ENCODE measurements at regions not wholly inside any gene's neighbourhood (a gene's known extent, or its start where the extent isn't known, plus 50 kb on each side); places are given as distances from the start of the nearest gene placed in this dataset.
A peak's percentile ranks its signal among the peaks of the same experiment; 100 is the strongest.

DNA sequence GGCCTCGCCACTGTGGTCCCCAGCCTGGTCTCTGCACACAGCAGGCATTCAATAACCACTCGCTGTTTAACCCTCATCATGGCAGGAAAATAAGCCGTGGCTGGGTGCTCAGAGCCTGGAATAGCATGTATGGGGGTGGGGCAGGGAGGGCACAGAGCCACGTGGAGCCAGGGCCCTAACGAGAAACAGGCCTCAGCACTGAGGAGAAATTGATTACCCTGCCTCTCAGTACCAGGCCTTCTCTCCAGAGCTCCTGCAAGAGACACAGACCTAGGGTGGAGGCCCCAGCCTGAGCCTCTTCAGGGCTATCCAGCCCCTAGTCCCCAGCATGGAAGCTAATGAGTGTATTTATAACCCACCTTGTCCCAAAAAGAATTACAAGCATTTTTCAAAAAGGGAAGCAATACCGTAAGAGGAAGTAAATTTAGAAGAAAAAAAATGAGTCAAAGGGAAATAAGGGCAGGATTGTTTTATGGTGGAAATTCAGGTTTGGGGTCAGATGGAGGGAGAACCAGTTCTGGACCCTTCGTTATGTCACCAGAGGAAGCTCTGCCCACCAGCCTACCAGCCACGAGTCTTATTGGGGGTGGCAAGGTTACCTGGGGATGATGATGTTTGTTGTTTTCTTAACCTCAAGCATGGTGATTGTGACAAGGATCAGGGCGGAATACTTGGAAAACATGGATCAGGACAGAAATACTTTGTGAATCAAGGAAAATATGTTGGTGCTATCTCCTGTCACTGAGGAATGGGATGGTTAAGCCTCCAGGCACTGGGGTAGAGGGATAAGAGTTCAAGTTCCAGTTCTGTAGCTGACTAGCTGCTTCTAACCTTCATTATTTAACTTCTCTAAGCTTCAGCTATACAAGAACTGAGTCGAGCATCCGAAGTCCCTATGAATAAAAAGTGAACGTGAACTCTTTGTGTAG lies 101.9 kb upstream of the RBPJ start:
- intact Hi-C loops (cut with DNase I): no loop called here
- Histone ChIP-seq H3K36me3 (no peaks in the 10 kb centered on the region), H3K27me3 (peaks cover 0 to under 1% (median 0%) of the 10 kb centered on the region in 4 donors), H3K9me3 (no peaks in the 10 kb centered on the region), H3K4me1 (no peaks in the 10 kb centered on the region), H3K27ac (replicated peaks in 1 of 4) (peak overlapping the region in 3 of 4 donors; percentile 13 to 32 (median 28)), H3K4me3 (no peak overlapping the region)
- no peak for DNase-seq (ENCODE audit: extremely low spot score)
- no peak for TF ChIP-seq POLR2AphosphoS5 (IDR thresholded peaks at IDR 0.05)
- no peak for TF ChIP-seq EP300 (IDR thresholded peaks at IDR 0.05)
- TF ChIP-seq, protein P1, sequence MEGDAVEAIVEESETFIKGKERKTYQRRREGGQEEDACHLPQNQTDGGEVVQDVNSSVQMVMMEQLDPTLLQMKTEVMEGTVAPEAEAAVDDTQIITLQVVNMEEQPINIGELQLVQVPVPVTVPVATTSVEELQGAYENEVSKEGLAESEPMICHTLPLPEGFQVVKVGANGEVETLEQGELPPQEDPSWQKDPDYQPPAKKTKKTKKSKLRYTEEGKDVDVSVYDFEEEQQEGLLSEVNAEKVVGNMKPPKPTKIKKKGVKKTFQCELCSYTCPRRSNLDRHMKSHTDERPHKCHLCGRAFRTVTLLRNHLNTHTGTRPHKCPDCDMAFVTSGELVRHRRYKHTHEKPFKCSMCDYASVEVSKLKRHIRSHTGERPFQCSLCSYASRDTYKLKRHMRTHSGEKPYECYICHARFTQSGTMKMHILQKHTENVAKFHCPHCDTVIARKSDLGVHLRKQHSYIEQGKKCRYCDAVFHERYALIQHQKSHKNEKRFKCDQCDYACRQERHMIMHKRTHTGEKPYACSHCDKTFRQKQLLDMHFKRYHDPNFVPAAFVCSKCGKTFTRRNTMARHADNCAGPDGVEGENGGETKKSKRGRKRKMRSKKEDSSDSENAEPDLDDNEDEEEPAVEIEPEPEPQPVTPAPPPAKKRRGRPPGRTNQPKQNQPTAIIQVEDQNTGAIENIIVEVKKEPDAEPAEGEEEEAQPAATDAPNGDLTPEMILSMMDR (IDR thresholded peaks at IDR 0.05): no peak
- no peak for TF ChIP-seq POLR2A (IDR thresholded peaks at IDR 0.05; ENCODE audit: low read depth)
- WGBS: 75% methylated on average over 12 of the region's 12 CpGs

DNA sequence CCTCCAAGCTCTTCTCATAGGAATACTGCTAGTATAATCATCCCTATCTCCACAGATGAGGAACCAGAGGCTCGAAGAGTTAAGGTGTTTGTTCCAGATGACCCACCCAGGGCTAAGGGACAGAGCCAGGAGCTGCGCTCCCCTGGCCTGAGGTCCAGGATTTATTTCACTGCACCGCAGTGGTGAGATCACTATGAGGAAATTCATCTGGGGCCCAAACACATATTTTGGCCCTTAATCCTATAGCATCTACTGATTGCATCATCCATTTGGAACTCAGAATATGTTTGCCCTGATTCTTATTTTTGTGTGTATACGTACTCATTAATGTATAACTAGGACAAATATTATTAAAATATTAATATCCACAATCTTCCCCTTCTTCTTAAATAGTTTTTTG lies 100.1 kb upstream of the RBPJ start:
- intact Hi-C loops (cut with DNase I): no loop called here
- Histone ChIP-seq H3K9me3 (no peaks in the 10 kb centered on the region), H3K4me1 (no peaks in the 10 kb centered on the region), H3K36me3 (no peaks in the 10 kb centered on the region), H3K27me3 (no peaks in the 10 kb centered on the region), H3K4me3 (no peak overlapping the region), H3K27ac (replicated peaks in 1 of 4) (no peak overlapping the region)
- 75% methylated on average over 4 of the region's 4 CpGs for WGBS
- TF ChIP-seq POLR2AphosphoS5 (IDR thresholded peaks at IDR 0.05) (no peak), EP300 (IDR thresholded peaks at IDR 0.05) (no peak), POLR2A (IDR thresholded peaks at IDR 0.05; ENCODE audit: low read depth) (no peak)
- TF ChIP-seq, protein P1 (IDR thresholded peaks at IDR 0.05): no peak
- no peak for DNase-seq (ENCODE audit: extremely low spot score)

DNA sequence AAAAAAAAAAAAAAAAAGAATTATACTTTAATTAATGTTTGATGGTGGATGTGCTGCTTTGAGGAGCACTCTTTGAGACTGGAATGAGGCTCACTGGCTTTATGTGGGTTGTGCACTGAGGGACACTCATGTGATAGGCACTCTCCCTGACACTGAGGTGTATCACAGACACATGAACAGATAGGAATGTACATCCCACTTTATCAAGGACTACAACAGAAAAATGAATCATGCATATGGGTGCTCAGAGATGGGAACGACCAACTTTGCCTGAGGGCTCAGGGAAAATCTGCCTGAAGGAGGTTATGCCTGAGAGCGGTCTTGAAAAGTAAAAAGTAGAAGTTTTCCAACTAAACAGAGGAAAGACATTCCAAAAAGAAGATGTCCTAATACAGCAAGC lies 97.7 kb upstream of the RBPJ start:
- DNase-seq (ENCODE audit: extremely low spot score): no peak
- Histone ChIP-seq H3K4me3 (no peak overlapping the region), H3K27ac (replicated peaks in 1 of 4) (no peak overlapping the region), H3K36me3 (no peaks in the 10 kb centered on the region), H3K4me1 (no peaks in the 10 kb centered on the region), H3K27me3 (no peaks in the 10 kb centered on the region), H3K9me3 (no peaks in the 10 kb centered on the region)
- WGBS: 98% methylated on average over 2 of the region's 2 CpGs
- TF ChIP-seq, protein P1 (IDR thresholded peaks at IDR 0.05): no peak
- TF ChIP-seq EP300 (IDR thresholded peaks at IDR 0.05) (no peak), POLR2AphosphoS5 (IDR thresholded peaks at IDR 0.05) (no peak)
- intact Hi-C loops (cut with DNase I): no loop called here

DNA sequence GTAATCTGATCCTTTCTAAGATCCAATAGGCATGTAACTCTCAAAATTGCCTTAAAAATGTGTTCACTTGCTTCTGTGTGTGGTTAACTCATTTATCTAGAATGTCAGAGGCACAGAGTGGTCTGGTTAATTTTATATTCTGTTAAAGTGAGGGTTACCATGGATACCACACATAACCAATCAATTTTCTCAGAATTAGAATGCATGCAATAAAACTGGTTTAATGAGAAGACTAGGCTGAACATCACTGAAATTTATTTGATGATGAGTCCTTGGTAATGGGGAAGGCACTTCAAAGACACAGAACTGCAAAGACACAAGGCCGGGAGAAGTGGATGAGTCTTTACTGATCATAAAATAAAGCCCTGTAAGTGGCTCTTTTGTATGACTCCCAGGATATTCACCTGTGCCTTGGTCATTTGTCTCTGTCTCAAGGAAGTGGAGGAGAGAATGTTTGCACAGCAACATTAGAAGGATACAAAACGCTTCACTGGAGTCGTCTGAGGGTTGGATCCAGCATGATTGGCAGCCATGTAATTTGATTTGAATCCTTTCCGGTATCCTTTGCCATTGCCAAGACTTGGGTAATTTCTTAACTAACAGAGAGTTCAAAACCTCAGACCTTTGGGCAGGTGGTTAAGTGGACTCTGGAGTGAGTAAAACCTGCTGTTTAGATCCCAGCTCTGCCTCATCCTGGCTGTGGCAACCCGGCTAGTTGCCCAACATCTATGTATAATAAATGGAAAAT lies 94.0 kb upstream of the RBPJ start:
- H3K9me3 ChIP-seq: no peaks in the 10 kb centered on the region
- H3K27me3 ChIP-seq: no peaks in the 10 kb centered on the region
- H3K36me3 ChIP-seq: no peaks in the 10 kb centered on the region
- TF ChIP-seq POLR2A (IDR thresholded peaks at IDR 0.05; ENCODE audit: low read depth) (no peak), EP300 (IDR thresholded peaks at IDR 0.05) (no peak), POLR2AphosphoS5 (IDR thresholded peaks at IDR 0.05) (no peak)
- TF ChIP-seq, protein P1 (IDR thresholded peaks at IDR 0.05): no peak
- WGBS: 77% methylated on average over 5 of the region's 5 CpGs
- intact Hi-C loops (cut with DNase I): no loop called here
- no peak for DNase-seq (ENCODE audit: extremely low spot score)
- H3K27ac ChIP-seq (replicated peaks in 1 of 4): no peak overlapping the region
- H3K4me3 ChIP-seq: no peak overlapping the region
- no peaks in the 10 kb centered on the region for H3K4me1 ChIP-seq

Data from esophagus muscularis mucosa (tissue), 4 donors.